A204.1 (cell line): ENCODE measurements at regions not wholly inside any gene's neighbourhood (a gene's known extent, or its start where the extent isn't known, plus 50 kb on each side); places are given as distances from the start of the nearest gene placed in this dataset.
"Not testable (repeated sequence)": the region's sequence is repeated elsewhere in the genome, so short reads cannot be mapped to it uniquely, and the experiment has no call there.

Source experiments
- FAIRE-seq: peaks from 2 replicates; lab custom pipeline; 2012; peaks lifted over from hg19 to GRCh38; lab: Jason Lieb, UNC

- no peak for FAIRE-seq
Observed at GRCh38 chr5:84885485-84886258, 501.0 kb upstream of the EDIL3 start.

- FAIRE-seq, result no peak
Observed at GRCh38 chr5:84881737-84882136, 497.1 kb upstream of the EDIL3 start.

DNA sequence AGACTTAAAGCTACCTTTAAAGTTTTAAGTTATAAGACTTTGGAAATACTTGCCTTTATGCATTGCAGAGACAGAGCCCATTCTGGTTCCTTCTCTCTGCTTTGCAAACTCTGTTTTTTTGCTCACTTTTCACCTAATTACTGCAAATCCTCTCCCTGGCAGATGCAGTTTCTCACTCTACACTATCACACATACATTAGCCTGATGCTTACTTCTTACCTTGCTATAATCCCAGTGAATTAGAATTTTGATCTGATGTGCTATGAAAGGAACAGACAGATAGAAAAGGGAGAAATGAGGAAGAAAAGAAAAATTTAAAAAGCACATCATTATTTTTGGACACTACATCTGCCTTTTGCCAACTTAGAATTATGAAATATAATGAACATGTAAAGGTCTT lies 489.5 kb upstream of the EDIL3 start:
- FAIRE-seq, result no peak

GRCh38 chr5:84872768-84873167 lies 488.1 kb upstream of the EDIL3 start:
- no peak for FAIRE-seq

DNA sequence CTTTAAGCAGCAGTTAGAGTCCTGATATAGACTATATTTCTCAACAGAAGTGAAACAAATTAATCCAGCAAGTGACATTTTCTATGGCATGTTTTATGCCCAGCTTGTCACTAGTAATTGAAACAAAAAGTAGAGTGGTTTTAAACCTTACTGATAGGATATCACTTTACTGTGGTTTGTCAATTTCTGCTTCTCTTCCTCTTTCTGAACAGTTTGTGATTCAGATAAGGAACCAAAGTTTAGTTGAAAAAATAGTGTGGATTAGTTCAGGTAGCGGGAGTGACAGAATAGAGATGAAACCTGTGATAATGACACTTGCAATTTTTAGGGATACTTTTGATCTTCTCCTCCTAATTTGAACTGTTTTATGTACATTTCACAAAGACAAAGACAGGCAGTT lies 485.7 kb upstream of the EDIL3 start:
- FAIRE-seq, result no peak

DNA sequence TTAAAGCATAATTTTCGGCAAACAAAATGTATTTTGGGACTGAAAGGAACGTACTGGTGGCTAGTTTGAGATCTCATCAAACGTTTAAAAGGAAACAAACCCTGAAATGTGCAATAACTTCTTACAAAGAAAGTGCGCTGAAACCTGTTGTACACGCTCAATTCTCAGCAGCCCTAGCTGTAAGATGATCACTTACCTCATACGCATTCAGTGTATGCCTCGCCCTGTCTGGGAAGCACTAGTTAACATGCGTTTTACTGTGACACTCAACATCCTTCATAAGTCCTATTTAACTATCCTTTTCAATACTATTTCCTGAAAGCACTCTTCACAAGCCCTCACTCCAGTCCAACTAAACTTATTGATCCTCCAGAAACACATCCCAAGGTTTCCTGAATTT lies 485.0 kb upstream of the EDIL3 start:
- no peak for FAIRE-seq

GRCh38 chr5:84863936-84864335 lies 479.3 kb upstream of the EDIL3 start:
- FAIRE-seq, result not testable (repeated sequence)

DNA sequence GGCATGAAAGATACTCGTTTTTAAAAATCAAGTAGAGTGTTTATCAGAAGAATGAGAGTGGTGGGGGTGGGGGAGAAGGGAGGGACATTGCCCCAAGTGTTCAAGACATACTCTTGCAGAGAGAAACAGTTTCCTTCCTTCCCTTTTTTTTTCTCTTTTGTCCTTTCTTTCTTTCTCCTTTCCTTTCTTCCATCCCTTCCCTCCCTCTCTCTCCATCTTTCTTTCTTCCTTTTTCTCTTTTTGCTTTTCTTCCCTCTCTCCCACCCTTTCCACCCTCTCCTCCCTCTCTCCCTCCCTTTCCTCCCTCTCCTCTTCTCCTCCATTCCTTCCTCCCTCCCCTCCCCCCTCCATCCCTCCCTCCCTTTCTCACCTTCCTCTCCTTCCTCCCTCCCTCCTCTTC lies 478.3 kb upstream of the EDIL3 start:
- FAIRE-seq, result no peak

- no peak for FAIRE-seq
Observed at GRCh38 chr5:84862132-84862531, 477.5 kb upstream of the EDIL3 start.

DNA sequence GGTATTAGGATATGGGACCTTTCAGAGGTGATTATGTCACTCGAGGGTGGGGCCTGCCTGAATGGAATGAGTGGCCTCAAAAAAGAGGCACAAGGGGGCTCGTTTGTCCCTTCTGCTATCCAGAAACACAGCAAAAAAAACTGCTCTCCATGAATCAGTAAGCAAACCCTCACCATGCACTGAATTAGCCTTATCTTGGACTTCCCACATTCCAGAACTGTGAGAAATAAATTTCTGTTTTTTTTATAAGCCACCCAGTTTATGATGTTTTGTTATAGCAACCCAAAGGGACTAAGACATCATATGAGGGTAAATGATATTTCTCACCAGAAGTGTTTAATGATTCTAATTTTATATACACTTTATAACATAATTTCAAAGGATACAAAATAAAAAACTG lies 476.6 kb upstream of the EDIL3 start:
- no peak for FAIRE-seq

GRCh38 chr5:84859056-84859455 lies 474.4 kb upstream of the EDIL3 start:
- FAIRE-seq, result no peak

- no peak for FAIRE-seq
Observed at GRCh38 chr5:84831701-84832100, 447.0 kb upstream of the EDIL3 start.

DNA sequence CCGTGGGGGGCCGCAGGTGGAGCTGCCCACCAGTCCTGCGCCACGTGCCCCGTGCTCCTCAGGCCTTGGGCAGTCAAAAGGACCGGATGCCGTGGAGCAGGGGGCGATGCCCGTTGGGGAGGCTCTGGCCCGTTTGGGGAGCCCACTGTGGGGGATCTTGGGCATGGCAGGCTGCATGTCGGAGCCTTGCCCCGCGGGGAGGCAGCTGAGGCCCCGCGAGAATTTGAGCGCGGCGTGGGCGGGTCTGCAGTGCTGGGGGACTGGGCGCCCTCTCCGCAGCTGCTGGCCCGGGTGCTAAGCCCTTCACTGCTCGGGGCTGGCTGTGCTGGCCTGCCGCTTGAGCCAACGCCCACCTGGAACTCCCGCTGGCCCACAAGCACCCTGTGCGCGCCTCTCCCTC lies 445.6 kb upstream of the EDIL3 start:
- no peak for FAIRE-seq

GRCh38 chr5:84825606-84826005 lies 440.9 kb upstream of the EDIL3 start:
- no peak for FAIRE-seq

DNA sequence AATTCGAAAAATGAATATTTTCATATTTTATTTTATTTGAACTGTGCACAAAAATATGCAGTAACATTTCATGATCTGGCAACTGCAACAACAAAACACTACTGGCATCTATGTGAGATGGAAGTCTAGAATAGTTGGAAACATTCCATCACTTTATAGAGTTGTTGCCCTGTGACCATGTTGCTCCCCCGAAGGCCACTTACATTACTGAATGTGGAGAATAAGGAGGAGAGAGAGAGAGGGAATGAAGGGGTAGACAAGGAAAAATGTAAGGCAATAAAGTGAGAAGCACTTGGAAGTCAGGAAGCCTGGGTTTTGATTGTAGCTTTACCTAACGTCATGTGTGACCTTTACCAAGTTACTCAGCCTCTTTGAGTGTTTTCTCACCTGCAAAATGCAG lies 437.2 kb upstream of the EDIL3 start:
- FAIRE-seq, result no peak

- FAIRE-seq, result no peak
Observed at GRCh38 chr5:84817953-84818352, 433.3 kb upstream of the EDIL3 start.

- FAIRE-seq, result no peak
Observed at GRCh38 chr5:84816746-84817547, 432.3 kb upstream of the EDIL3 start.

- no peak for FAIRE-seq
Observed at GRCh38 chr5:84816160-84816559, 431.5 kb upstream of the EDIL3 start.

DNA sequence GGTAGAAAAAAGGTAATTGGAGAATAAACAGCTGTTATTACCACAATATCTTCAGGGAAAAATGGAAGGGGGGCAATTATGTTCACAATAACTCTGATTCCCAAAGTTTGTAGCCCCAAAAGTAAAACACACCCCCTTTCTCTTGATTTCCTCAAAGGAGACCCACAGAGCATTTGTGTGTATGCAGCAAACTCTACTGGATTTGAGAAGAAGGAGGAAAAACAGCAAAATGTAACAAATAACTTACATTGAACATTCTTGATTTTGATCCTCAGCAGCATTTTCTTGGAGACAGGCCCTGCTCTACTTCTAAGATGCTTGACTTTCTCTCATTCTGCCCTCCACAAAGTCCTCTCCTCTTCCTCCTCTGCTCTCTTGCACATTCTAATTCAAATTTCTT lies 420.8 kb upstream of the EDIL3 start:
- FAIRE-seq, result no peak

GRCh38 chr5:84796399-84796798 lies 411.7 kb upstream of the EDIL3 start:
- FAIRE-seq, result no peak

DNA sequence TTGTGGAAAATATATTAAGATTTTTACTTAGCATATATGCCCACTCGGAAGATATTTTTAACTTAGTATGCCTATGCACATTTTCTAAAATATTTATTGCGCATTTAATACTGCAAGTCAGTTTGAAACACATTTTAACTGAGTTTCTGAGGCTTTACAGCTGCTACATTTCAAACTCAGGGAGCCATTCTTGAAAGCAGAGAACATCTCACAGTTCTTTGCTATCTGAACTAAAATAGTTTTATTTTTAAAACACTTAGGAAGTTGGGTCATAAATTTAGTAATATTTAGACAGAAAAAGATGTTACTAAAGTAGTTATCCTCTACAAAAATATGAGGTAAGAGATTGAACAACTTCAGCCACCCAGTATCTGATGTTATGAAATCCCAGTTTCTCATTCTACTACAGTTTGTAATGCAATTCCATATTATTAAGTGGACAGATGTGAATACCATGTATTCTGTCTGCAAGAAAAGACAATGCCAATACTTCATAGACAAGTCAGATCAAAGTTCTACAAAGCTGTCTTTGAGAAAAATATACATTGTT lies 409.9 kb upstream of the EDIL3 start:
- FAIRE-seq, result no peak

GRCh38 chr5:84791730-84792129 lies 407.1 kb upstream of the EDIL3 start:
- FAIRE-seq, result no peak

- no peak for FAIRE-seq
Observed at GRCh38 chr5:84791138-84791537, 406.5 kb upstream of the EDIL3 start.

DNA sequence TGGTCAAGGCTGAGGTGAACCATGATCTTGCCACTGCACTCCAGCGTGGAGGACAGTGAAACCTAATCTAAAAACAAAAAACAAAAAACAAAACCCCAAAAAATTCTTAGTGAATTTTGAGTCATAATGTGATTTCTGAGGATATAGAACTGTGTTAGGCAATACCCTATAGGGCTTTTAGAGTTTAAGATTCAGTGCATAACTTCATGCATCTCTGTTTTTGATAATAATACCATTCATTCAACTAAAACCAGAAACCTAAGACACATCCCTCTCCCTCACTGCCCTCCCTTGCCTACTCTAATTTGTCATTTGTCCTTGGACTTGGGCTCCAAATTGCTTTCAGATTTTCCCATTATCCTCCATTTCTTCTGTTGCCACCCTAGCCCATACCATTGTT lies 405.7 kb upstream of the EDIL3 start:
- FAIRE-seq, result no peak
